ENCODE measurements at regions not wholly inside any gene's neighbourhood (a gene's known extent, or its start where the extent isn't known, plus 50 kb on each side); places are given as distances from the start of the nearest gene placed in this dataset.

GRCh38 chr4:157898836-157899605, 273.8 kb downstream of the GASK1B start:
- TF ChIP-seq CTCF (IDR thresholded peaks at IDR 0.05; ENCODE audit: control insufficient read depth, extremely low read depth, insufficient read depth): no peak
- H3K4me3 ChIP-seq (ENCODE audit: low read depth, low read length): no peak overlapping the region
- DNase-seq (ENCODE audit: low read depth): no peak

GRCh38 chr4:157897855-157898370, 274.9 kb downstream of the GASK1B start:
- no peak for TF ChIP-seq CTCF (IDR thresholded peaks at IDR 0.05; ENCODE audit: control insufficient read depth, extremely low read depth, insufficient read depth)
- no peak for DNase-seq (ENCODE audit: low read depth)
- no peak overlapping the region for H3K4me3 ChIP-seq (ENCODE audit: low read depth, low read length)

- TF ChIP-seq CTCF (IDR thresholded peaks at IDR 0.05; ENCODE audit: control insufficient read depth, extremely low read depth, insufficient read depth): no peak
- no peak overlapping the region for H3K4me3 ChIP-seq (ENCODE audit: low read depth, low read length)
- no peak for DNase-seq (ENCODE audit: low read depth)
Observed at GRCh38 chr4:157896726-157897125, 276.1 kb downstream of the GASK1B start.

GRCh38 chr4:157895205-157895604, 277.6 kb downstream of the GASK1B start:
- no peak for DNase-seq (ENCODE audit: low read depth)
- H3K4me3 ChIP-seq (ENCODE audit: low read depth, low read length): no peak overlapping the region
- no peak for TF ChIP-seq CTCF (IDR thresholded peaks at IDR 0.05; ENCODE audit: control insufficient read depth, extremely low read depth, insufficient read depth)

GRCh38 chr4:157889788-157890187, 283.0 kb downstream of the GASK1B start:
- TF ChIP-seq CTCF (IDR thresholded peaks at IDR 0.05; ENCODE audit: control insufficient read depth, extremely low read depth, insufficient read depth): no peak
- no peak overlapping the region for H3K4me3 ChIP-seq (ENCODE audit: low read depth, low read length)
- DNase-seq (ENCODE audit: low read depth): no peak

GRCh38 chr4:157888281-157888680, 284.5 kb downstream of the GASK1B start:
- DNase-seq (ENCODE audit: low read depth): no peak
- TF ChIP-seq CTCF (IDR thresholded peaks at IDR 0.05; ENCODE audit: control insufficient read depth, extremely low read depth, insufficient read depth): no peak
- no peak overlapping the region for H3K4me3 ChIP-seq (ENCODE audit: low read depth, low read length)

- TF ChIP-seq CTCF (IDR thresholded peaks at IDR 0.05; ENCODE audit: control insufficient read depth, extremely low read depth, insufficient read depth): no peak
- no peak for DNase-seq (ENCODE audit: low read depth)
- no peak overlapping the region for H3K4me3 ChIP-seq (ENCODE audit: low read depth, low read length)
Observed at GRCh38 chr4:157887316-157887715, 285.5 kb downstream of the GASK1B start.
